Upper lobe of left lung (tissue), 6 donors: ENCODE measurements at regions not wholly inside any gene's neighbourhood (a gene's known extent, or its start where the extent isn't known, plus 50 kb on each side); places are given as distances from the start of the nearest gene placed in this dataset.

Experiments used
- ATAC-seq, 2 donors: fragments of 200-7000 bp; cut with Tn5 transposase; one replicate each; pipeline ENCODE4 v1.9.1; 2022; ENCODE audit warnings: mild to moderate bottlenecking in 2 of 2, moderate library complexity in 2 of 2; ENCODE audit not compliant: low FRiP score in 2 of 2
- DNase-seq, 2 donors: peaks; one replicate each; pipeline ENCODE4 v3.0.0-alpha.2; 2019 to 2020
- H3K27ac ChIP-seq, 4 donors: fragments of 200-600 bp; sonication (generic); one replicate each; pipeline ENCODE4 v1.5.1; 2016 to 2019
- H3K27me3 ChIP-seq, 4 donors: fragments of 200-600 bp; sonication (generic); one replicate each; pipeline ENCODE4 v1.5.1; 2017 to 2019
- H3K36me3 ChIP-seq, 4 donors: fragments of 200-600 bp; sonication (generic); one replicate each; pipeline ENCODE4 v1.5.1; 2016 to 2019
- H3K4me1 ChIP-seq, 4 donors: fragments of 200-600 bp; sonication (generic); one replicate each; pipeline ENCODE4 v1.5.1; 2018 to 2019
- H3K4me3 ChIP-seq, 4 donors: fragments of 200-600 bp; sonication (generic); one replicate each; pipeline ENCODE4 v1.5.1; 2017 to 2019; ENCODE audit warnings: mild to moderate bottlenecking in 2 of 4, moderate library complexity in 1 of 4
- H3K9me3 ChIP-seq, 4 donors: fragments of 200-600 bp; sonication (generic); one replicate each; pipeline ENCODE4 v1.5.1; 2018 to 2019
- CTCF ChIP-seq, 6 experiments: fragments of 450-650 bp in 4 of 6; fragments of 200-600 bp in 2 of 6; sonication (generic) in 2 of 6; IDR thresholded peaks; one replicate each; pipeline ENCODE4 v1.5.1; 2016 to 2019; ENCODE audit warnings: antibody characterized with exemption in 6 of 6
- EP300 ChIP-seq, 4 donors: sonication (generic); formaldehyde crosslinking; IDR thresholded peaks; one replicate each; pipeline ENCODE4 v1.5.1; 2017; ENCODE audit warnings: antibody characterized with exemption in 4 of 4, control low read depth in 2 of 4
- POLR2A ChIP-seq, 4 donors: fragments of 450-650 bp; IDR thresholded peaks; one replicate each; pipeline ENCODE4 v1.5.1; 2016 to 2017; ENCODE audit warnings: antibody characterized with exemption in 4 of 4, mild to moderate bottlenecking in 2 of 4
- POLR2AphosphoS5 ChIP-seq, 2 donors: sonication (generic); formaldehyde crosslinking; IDR thresholded peaks; one replicate each; pipeline ENCODE4 v1.5.1; 2017; ENCODE audit warnings: antibody characterized with exemption in 2 of 2
- WGBS, 2 donors: methylation state at CpG; one replicate each; pipeline ENCODE4 v1.1.5; 2017 to 2018; 5-methylcytosine and 5-hydroxymethylcytosine counted together
- donor health status: DM: no; HTN: no; CAD: no; lungs with moderate emphysema.
- donor health status: DM: no; HTN: yes; CAD: no; lungs with severe emphysema.

DNA sequence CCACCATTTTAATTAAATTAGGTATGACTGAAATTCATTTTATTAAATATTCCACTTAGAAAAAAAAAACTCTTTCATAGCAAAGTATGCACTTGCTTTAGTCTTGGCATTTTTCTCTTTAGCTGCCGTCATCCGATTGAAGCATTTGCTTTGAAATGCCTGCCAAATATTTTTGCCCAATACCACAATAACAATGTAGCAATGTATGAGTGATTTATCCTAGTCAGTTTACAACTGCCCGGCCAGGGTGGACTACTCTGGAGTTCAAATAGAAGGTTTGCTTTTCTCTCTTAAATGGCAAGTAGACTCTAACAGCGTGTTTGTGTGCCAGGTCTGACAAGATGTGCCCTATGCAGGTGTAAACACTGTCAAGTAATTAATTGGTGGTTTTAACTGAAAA is 675.3 kb upstream of the SGCG start:
- Histone ChIP-seq H3K27ac (no peak overlapping the region), H3K27me3 (no peaks in the 10 kb centered on the region), H3K4me1 (no peaks in the 10 kb centered on the region), H3K36me3 (no peaks in the 10 kb centered on the region), H3K9me3 (no peaks in the 10 kb centered on the region), H3K4me3 (no peak overlapping the region)
- 33 to 35% methylated on average over 4 of the region's 4 CpGs for WGBS, 2 donors
- DNase-seq (no peak), ATAC-seq (peak in 1 of 2 donors; percentile 63)
- TF ChIP-seq CTCF (IDR thresholded peaks at IDR 0.05) (no peak), EP300 (IDR thresholded peaks at IDR 0.05) (no peak), POLR2AphosphoS5 (IDR thresholded peaks at IDR 0.05) (no peak), POLR2A (IDR thresholded peaks at IDR 0.05) (no peak)

DNA sequence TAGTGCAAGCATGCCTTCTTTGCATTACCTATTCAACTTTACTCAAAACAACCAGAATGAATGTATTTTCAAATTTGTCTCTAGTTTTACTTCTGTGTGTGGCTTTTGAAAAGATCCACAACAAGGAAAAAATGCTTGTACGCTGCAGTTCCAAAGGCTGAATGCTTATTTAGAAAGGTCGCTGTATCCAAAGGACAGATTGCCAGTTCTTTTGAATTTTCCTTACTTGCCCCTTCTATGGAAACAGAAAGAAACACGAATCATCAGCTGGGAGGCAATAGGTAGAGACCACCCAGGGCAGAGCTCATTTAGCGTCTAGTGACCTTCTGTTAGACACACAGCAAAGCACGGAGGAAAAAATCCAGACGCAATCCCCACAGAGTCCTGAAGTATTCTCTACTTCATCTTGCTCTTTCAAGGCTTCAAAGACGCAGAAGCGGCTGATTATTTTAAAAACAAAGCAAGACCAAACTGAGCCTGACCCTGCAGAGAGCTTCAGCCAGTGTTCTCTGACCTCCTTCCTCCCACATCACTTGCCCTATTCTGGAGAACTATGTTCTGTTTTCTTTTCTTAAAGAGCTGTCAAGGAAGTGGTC is 674.6 kb upstream of the SGCG start:
- H3K27ac ChIP-seq, result no peak overlapping the region
- H3K9me3 ChIP-seq, result no peaks in the 10 kb centered on the region
- no peak for TF ChIP-seq POLR2AphosphoS5 (IDR thresholded peaks at IDR 0.05)
- TF ChIP-seq CTCF (IDR thresholded peaks at IDR 0.05), result no peak
- TF ChIP-seq EP300 (IDR thresholded peaks at IDR 0.05), result no peak
- no peak for TF ChIP-seq POLR2A (IDR thresholded peaks at IDR 0.05)
- DNase-seq (no peak), ATAC-seq (peak in 1 of 2 donors; percentile 41)
- 47% methylated on average over 8 of the region's 8 CpGs for WGBS, 2 donors
- no peaks in the 10 kb centered on the region for H3K36me3 ChIP-seq
- no peak overlapping the region for H3K4me3 ChIP-seq
- no peaks in the 10 kb centered on the region for H3K4me1 ChIP-seq
- no peaks in the 10 kb centered on the region for H3K27me3 ChIP-seq

DNA sequence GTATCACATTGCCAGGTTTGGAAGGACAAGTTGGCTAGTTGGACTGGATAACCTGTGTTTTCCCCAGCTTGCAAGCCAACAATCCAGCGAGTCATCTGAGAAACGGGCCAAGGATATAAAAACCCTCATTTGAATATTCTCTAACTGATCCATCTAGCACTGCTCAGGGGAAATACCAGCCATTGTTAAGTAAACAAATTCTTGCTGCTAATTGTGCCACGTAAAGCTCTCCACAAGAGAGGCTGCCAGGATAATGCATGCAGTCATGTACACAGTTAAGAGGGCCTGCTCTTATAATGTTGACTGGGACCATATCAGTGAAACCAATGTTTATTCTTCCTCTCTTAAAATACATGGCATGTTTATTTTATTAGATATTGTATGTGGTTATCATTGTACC is 663.2 kb upstream of the SGCG start:
- DNase-seq, result peak in 1 of 2 donors; percentile 28

GRCh38 chr13:22536851-22537250 is 643.9 kb upstream of the SGCG start:
- no peak overlapping the region for H3K27ac ChIP-seq
- ATAC-seq (no peak), DNase-seq (no peak)
- H3K4me1 ChIP-seq, result no peaks in the 10 kb centered on the region
- H3K36me3 ChIP-seq, result no peaks in the 10 kb centered on the region
- H3K27me3 ChIP-seq, result no peaks in the 10 kb centered on the region
- no peak overlapping the region for H3K4me3 ChIP-seq
- no peaks in the 10 kb centered on the region for H3K9me3 ChIP-seq
- 69 to 74% methylated on average over 4 of the region's 4 CpGs for WGBS, 2 donors
- TF ChIP-seq POLR2AphosphoS5 (IDR thresholded peaks at IDR 0.05) (no peak), CTCF (IDR thresholded peaks at IDR 0.05) (no peak), EP300 (IDR thresholded peaks at IDR 0.05) (no peak), POLR2A (IDR thresholded peaks at IDR 0.05) (no peak)

More for the DNA sequence above, 663.2 kb upstream of the SGCG start:
- WGBS, 2 donors, result 15 to 39% methylated on average over 3 of the region's 3 CpGs
- Histone ChIP-seq H3K9me3 (no peaks in the 10 kb centered on the region), H3K27me3 (no peaks in the 10 kb centered on the region), H3K4me1 (no peaks in the 10 kb centered on the region), H3K4me3 (no peak overlapping the region), H3K36me3 (no peaks in the 10 kb centered on the region), H3K27ac (no peak overlapping the region)
- TF ChIP-seq POLR2A (IDR thresholded peaks at IDR 0.05) (no peak), CTCF (IDR thresholded peaks at IDR 0.05) (no peak), POLR2AphosphoS5 (IDR thresholded peaks at IDR 0.05) (no peak), EP300 (IDR thresholded peaks at IDR 0.05) (no peak)
- ATAC-seq, result peak in 1 of 2 donors; percentile 19

GRCh38 chr13:22538400-22538799 is 642.4 kb upstream of the SGCG start:
- no peak for TF ChIP-seq EP300 (IDR thresholded peaks at IDR 0.05)
- TF ChIP-seq CTCF (IDR thresholded peaks at IDR 0.05), result no peak
- TF ChIP-seq POLR2A (IDR thresholded peaks at IDR 0.05), result no peak
- ATAC-seq, result no peak
- H3K9me3 ChIP-seq, result no peaks in the 10 kb centered on the region
- no peak for DNase-seq
- no peaks in the 10 kb centered on the region for H3K4me1 ChIP-seq
- no peaks in the 10 kb centered on the region for H3K27me3 ChIP-seq
- H3K36me3 ChIP-seq, result no peaks in the 10 kb centered on the region
- H3K4me3 ChIP-seq, result no peak overlapping the region
- 58 to 69% methylated on average over 5 of the region's 5 CpGs for WGBS, 2 donors
- no peak overlapping the region for H3K27ac ChIP-seq
